GM18907 (cell line): ENCODE measurements at regions not wholly inside any gene's neighbourhood (a gene's known extent, or its start where the extent isn't known, plus 50 kb on each side); places are given as distances from the start of the nearest gene placed in this dataset.

Experiments
- ATAC-seq: cut with Tn5 transposase; IDR thresholded peaks from one replicate; pipeline ENCODE4 v1.9.1; 2021; ENCODE audit warnings: mild to moderate bottlenecking, moderate library complexity; ENCODE audit not compliant: unreplicated experiment

- ATAC-seq = peak; percentile 81
These were observed 116.8 kb downstream of the TOMM20 start for GRCh38 chr1:235011599-235012435.

- ATAC-seq = no peak
These were observed 117.5 kb downstream of the TOMM20 start for GRCh38 chr1:235011064-235011598.

GRCh38 chr1:235009561-235010306 is 118.9 kb downstream of the TOMM20 start:
- no peak for ATAC-seq

GRCh38 chr1:235009074-235009473 is 119.6 kb downstream of the TOMM20 start:
- no peak for ATAC-seq

GRCh38 chr1:235008239-235008638 is 120.4 kb downstream of the TOMM20 start:
- ATAC-seq = no peak

GRCh38 chr1:235006816-235007215 is 121.8 kb downstream of the TOMM20 start:
- no peak for ATAC-seq

GRCh38 chr1:235006132-235006721 is 122.4 kb downstream of the TOMM20 start:
- peak; percentile 33 for ATAC-seq

GRCh38 chr1:235004840-235005391 is 123.7 kb downstream of the TOMM20 start:
- ATAC-seq = no peak

GRCh38 chr1:235004276-235004675 is 124.4 kb downstream of the TOMM20 start:
- no peak for ATAC-seq

- no peak for ATAC-seq
These were observed 125.8 kb downstream of the TOMM20 start for GRCh38 chr1:235002706-235003300.

- no peak for ATAC-seq
These were observed 129.1 kb downstream of the TOMM20 start for GRCh38 chr1:234999513-234999940.

- ATAC-seq = no peak
These were observed 130.5 kb downstream of the TOMM20 start for GRCh38 chr1:234997896-234998741.

GRCh38 chr1:234997201-234997895 is 131.3 kb downstream of the TOMM20 start:
- ATAC-seq = no peak

- no peak for ATAC-seq
These were observed 132.3 kb downstream of the TOMM20 start for GRCh38 chr1:234996245-234996757.

- no peak for ATAC-seq
These were observed 134.0 kb downstream of the TOMM20 start for GRCh38 chr1:234994436-234995295.

- no peak for ATAC-seq
These were observed 136.6 kb downstream of the TOMM20 start for GRCh38 chr1:234992065-234992464.

- no peak for ATAC-seq
These were observed 137.5 kb downstream of the TOMM20 start for GRCh38 chr1:234990874-234991801.
